CD4-positive, alpha-beta T cell treated with Interleukin-4 for 4 hours (primary cell): ENCODE measurements at regions not wholly inside any gene's neighbourhood (a gene's known extent, or its start where the extent isn't known, plus 50 kb on each side); places are given as distances from the start of the nearest gene placed in this dataset.
"Not testable (repeated sequence)": the region's sequence is repeated elsewhere in the genome, so short reads cannot be mapped to it uniquely, and the experiment has no call there.

Experiments used
- DNase-seq: peaks from one replicate; pipeline ENCODE4 v3.0.0-alpha.2; 2020

- DNase-seq, result no peak
Observed at GRCh38 chr16:86718118-86718517, 139.8 kb downstream of the FOXL1 start.

GRCh38 chr16:86722970-86723369 lies 144.6 kb downstream of the FOXL1 start:
- DNase-seq, result no peak

- no peak for DNase-seq
Observed at GRCh38 chr16:86723689-86724088, 145.3 kb downstream of the FOXL1 start.

GRCh38 chr16:86725401-86725800 lies 147.1 kb downstream of the FOXL1 start:
- DNase-seq, result no peak

GRCh38 chr16:86726340-86726739 lies 148.0 kb downstream of the FOXL1 start:
- DNase-seq, result no peak

GRCh38 chr16:86727131-86727530 lies 148.8 kb downstream of the FOXL1 start:
- DNase-seq, result no peak

- DNase-seq, result no peak
Observed at GRCh38 chr16:86727632-86728031, 149.3 kb downstream of the FOXL1 start.

- no peak for DNase-seq
Observed at GRCh38 chr16:86729686-86730085, 151.3 kb downstream of the FOXL1 start.

- no peak for DNase-seq
Observed at GRCh38 chr16:86730086-86730485, 151.7 kb downstream of the FOXL1 start.

GRCh38 chr16:86730597-86730996 lies 152.2 kb downstream of the FOXL1 start:
- DNase-seq, result no peak

GRCh38 chr16:86732621-86733295 lies 154.4 kb downstream of the FOXL1 start:
- no peak for DNase-seq

GRCh38 chr16:86733546-86734254 lies 155.4 kb downstream of the FOXL1 start:
- no peak for DNase-seq

GRCh38 chr16:86734543-86735460 lies 156.5 kb downstream of the FOXL1 start:
- DNase-seq, result no peak

GRCh38 chr16:86735727-86736126 lies 157.4 kb downstream of the FOXL1 start:
- no peak for DNase-seq

- no peak for DNase-seq
Observed at GRCh38 chr16:86736502-86736901, 158.2 kb downstream of the FOXL1 start.

- no peak for DNase-seq
Observed at GRCh38 chr16:86737083-86737482, 158.7 kb downstream of the FOXL1 start.

- not testable (repeated sequence) for DNase-seq
Observed at GRCh38 chr16:86738322-86738721, 160.0 kb downstream of the FOXL1 start.

- DNase-seq, result no peak
Observed at GRCh38 chr16:86739178-86739577, 160.8 kb downstream of the FOXL1 start.

GRCh38 chr16:86739808-86740207 lies 161.5 kb downstream of the FOXL1 start:
- DNase-seq, result no peak

GRCh38 chr16:86740298-86740697 lies 161.9 kb downstream of the FOXL1 start:
- no peak for DNase-seq

GRCh38 chr16:86740906-86741799 lies 162.8 kb downstream of the FOXL1 start:
- DNase-seq, result no peak

GRCh38 chr16:86747761-86748160 lies 169.4 kb downstream of the FOXL1 start:
- no peak for DNase-seq

- no peak for DNase-seq
Observed at GRCh38 chr16:86748652-86749051, 170.3 kb downstream of the FOXL1 start.
